OCI-LY1 (cell line): ENCODE measurements at regions not wholly inside any gene's neighbourhood (a gene's known extent, or its start where the extent isn't known, plus 50 kb on each side); places are given as distances from the start of the nearest gene placed in this dataset.

ENCODE experiments used
- CTCF ChIP-seq: fragments of 200-600 bp; sonication (generic), shearing (Covaris generic); IDR thresholded peaks from 2 replicates; pipeline ENCODE4 v1.5.1; 2017; ENCODE audit warnings: mild to moderate bottlenecking, antibody characterized with exemption, low read length, moderate library complexity, mixed read lengths
- EZH2 ChIP-seq: fragments of 200-600 bp; sonication (generic), shearing (Covaris generic); IDR thresholded peaks from 2 replicates; pipeline ENCODE4 v1.8.0; 2017; ENCODE audit warnings: borderline replicate concordance, mixed run types, mild to moderate bottlenecking, antibody characterized with exemption, low read length, moderate library complexity, mixed read lengths

GRCh38 chr9:87441251-87441650 lies 56.4 kb upstream of the DAPK1 start:
- TF ChIP-seq CTCF (no peak), EZH2 (no peak)
